ENCODE measurements at regions not wholly inside any gene's neighbourhood (a gene's known extent, or its start where the extent isn't known, plus 50 kb on each side); places are given as distances from the start of the nearest gene placed in this dataset.

GRCh38 chr5:45109636-45110035, 300.9 kb downstream of the MRPS30 start:
- Histone ChIP-seq H3K4me3 (ENCODE audit: low read depth, low read length) (no peak overlapping the region), H3K9me3 (ENCODE audit: control insufficient read depth, insufficient read depth, low read length) (peaks cover 14% of the 10 kb centered on the region), H3K27me3 (ENCODE audit: control insufficient read depth, insufficient read depth, low read length) (no peaks in the 10 kb centered on the region), H3K27ac (ENCODE audit: low read depth, low read length) (no peak overlapping the region)
- DNase-seq (ENCODE audit: low read depth, low spot score), result no peak
- CTCF ChIA-PET, result no interaction called here
- no peak for TF ChIP-seq CTCF (IDR thresholded peaks at IDR 0.05; ENCODE audit: low read depth, low read length)
- POLR2A ChIA-PET, result no interaction called here

DNA sequence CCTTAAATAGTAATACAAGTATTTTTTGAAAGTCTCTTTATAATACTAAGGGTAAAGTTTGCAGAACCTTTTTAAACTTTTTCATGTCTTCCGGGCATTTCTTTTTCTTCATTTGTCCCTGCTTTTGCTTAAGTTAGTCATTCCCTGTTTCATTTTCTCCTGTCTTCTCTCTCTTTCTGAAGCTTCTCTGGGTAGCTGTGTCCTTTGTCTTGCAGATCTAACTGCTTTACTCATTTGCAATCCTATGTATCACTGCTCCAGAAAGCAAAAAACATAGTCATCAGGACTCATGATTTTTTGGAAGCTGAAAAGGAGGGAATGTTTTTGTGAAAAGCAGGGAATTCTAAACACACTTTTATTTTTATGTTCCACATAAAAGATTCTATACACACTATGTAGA, 301.7 kb downstream of the MRPS30 start:
- no peaks in the 10 kb centered on the region for H3K27me3 ChIP-seq (ENCODE audit: control insufficient read depth, insufficient read depth, low read length)
- CTCF ChIA-PET, result no interaction called here
- no peak for TF ChIP-seq CTCF (IDR thresholded peaks at IDR 0.05; ENCODE audit: low read depth, low read length)
- POLR2A ChIA-PET, result no interaction called here
- no peak overlapping the region for H3K4me3 ChIP-seq (ENCODE audit: low read depth, low read length)
- H3K27ac ChIP-seq (ENCODE audit: low read depth, low read length), result no peak overlapping the region
- no peak for DNase-seq (ENCODE audit: low read depth, low spot score)
- peaks cover 14% of the 10 kb centered on the region for H3K9me3 ChIP-seq (ENCODE audit: control insufficient read depth, insufficient read depth, low read length)

DNA sequence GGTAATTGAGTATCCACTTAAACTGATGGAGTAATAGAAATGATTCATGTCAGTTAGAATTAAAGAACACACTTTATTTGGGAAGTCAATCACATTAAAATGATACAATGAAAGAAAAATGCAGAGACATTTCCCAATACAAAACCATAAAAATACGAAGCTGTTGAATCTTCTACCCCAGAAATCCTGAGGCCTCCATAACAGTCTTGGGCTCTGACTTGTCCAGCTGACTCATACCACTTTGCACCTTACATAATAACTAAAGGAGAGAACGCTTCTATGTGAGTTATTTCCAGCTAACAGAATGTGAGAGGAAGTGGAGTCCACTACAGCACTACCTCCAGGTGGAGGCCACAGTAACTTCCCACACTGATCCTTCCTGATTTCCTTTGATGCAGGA, 305.0 kb downstream of the MRPS30 start:
- ChIA-PET POLR2A (no interaction called here), CTCF (no interaction called here)
- H3K4me3 ChIP-seq (ENCODE audit: low read depth, low read length), result no peak overlapping the region
- H3K27ac ChIP-seq (ENCODE audit: low read depth, low read length), result no peak overlapping the region
- H3K27me3 ChIP-seq (ENCODE audit: control insufficient read depth, insufficient read depth, low read length), result no peaks in the 10 kb centered on the region
- DNase-seq (ENCODE audit: low read depth, low spot score), result no peak
- TF ChIP-seq CTCF (IDR thresholded peaks at IDR 0.05; ENCODE audit: low read depth, low read length), result no peak
- H3K9me3 ChIP-seq (ENCODE audit: control insufficient read depth, insufficient read depth, low read length), result peaks cover 14% of the 10 kb centered on the region; the same call in 1 of the 2 replicates

DNA sequence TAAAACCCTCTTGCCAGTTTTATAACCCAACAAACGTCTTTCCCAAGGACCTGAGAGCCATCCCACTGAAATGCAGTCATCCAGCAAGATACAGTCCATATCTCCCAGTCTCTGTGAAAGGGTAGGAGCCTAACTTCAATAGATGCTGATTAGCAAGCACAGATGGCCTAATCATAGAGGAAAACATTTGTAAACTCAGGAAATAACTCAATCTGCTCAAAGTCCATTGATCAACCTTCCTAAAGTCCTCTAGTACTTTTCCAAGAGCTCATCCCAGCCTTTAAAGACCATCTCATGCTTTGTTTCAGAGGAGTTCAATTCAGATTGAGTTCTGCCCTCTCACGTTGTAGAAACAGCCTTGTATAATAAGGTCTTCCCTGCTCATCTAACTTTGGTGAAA, 324.2 kb downstream of the MRPS30 start:
- Histone ChIP-seq H3K27me3 (ENCODE audit: control insufficient read depth, insufficient read depth, low read length) (no peaks in the 10 kb centered on the region), H3K27ac (ENCODE audit: low read depth, low read length) (no peak overlapping the region), H3K9me3 (ENCODE audit: control insufficient read depth, insufficient read depth, low read length) (peaks cover 5% of the 10 kb centered on the region; the same call in 1 of the 2 replicates), H3K4me3 (ENCODE audit: low read depth, low read length) (no peak overlapping the region)
- no peak for DNase-seq (ENCODE audit: low read depth, low spot score)
- no peak for TF ChIP-seq CTCF (IDR thresholded peaks at IDR 0.05; ENCODE audit: low read depth, low read length)
- POLR2A ChIA-PET, result no interaction called here
- CTCF ChIA-PET, result no interaction called here

DNA sequence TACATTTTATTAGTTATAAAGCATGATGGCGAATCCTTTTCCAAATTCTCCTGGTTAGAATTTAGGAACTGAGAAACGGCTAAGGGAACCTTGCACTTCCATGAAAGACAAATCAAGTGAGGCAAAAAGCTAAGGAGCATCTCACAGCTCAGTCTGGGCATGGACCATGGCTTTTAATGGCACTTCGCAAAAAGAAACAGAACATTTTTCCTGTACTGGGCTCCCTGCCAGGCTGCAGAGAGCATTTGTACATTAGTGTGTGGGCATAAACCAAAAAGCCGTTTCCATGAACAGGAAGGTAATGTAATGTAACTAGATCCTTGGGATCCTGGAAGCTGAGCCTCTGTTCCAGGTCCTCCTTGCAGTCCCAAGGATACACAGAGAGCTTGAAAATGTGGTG, 354.2 kb downstream of the MRPS30 start:
- CTCF ChIA-PET, result no interaction called here

More for the DNA sequence above, 354.2 kb downstream of the MRPS30 start:
- Histone ChIP-seq H3K27me3 (ENCODE audit: control insufficient read depth, insufficient read depth, low read length) (no peaks in the 10 kb centered on the region), H3K4me3 (ENCODE audit: low read depth, low read length) (no peak overlapping the region), H3K9me3 (ENCODE audit: control insufficient read depth, insufficient read depth, low read length) (no peaks in the 10 kb centered on the region), H3K27ac (ENCODE audit: low read depth, low read length) (no peak overlapping the region)
- no peak for DNase-seq (ENCODE audit: low read depth, low spot score)
- no peak for TF ChIP-seq CTCF (IDR thresholded peaks at IDR 0.05; ENCODE audit: low read depth, low read length)
- POLR2A ChIA-PET, result no interaction called here
